Inferior parietal cortex (tissue), 1 donor: ENCODE measurements at regions not wholly inside any gene's neighbourhood (a gene's known extent, or its start where the extent isn't known, plus 50 kb on each side); places are given as distances from the start of the nearest gene placed in this dataset.
"Not testable (repeated sequence)": the region's sequence is repeated elsewhere in the genome, so short reads cannot be mapped to it uniquely, and the experiment has no call there.

Source experiments
- DNase-seq: peaks from one replicate; pipeline ENCODE4 v3.0.0-alpha.2; 2016; ENCODE audit errors: extremely low spot score

DNA sequence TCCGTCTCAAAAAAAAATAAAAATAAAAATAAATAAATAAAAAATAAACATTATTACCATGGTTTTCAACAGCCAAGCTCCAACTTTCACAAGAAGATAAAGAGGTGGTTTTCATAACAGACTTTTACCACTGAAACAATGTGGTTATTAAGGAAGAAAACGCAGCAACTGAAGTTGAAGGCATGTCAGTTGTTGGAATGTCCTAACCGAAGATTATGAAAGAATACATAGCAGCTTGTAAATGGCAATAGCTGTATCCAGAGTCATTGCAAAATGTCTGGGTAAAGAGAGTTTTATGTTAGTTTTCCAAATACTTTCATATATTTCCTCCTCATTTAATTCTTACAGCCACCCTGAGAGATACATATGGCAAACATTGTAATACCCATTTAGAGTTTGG is 161.6 kb upstream of the MARCKS start:
- DNase-seq: no peak

DNA sequence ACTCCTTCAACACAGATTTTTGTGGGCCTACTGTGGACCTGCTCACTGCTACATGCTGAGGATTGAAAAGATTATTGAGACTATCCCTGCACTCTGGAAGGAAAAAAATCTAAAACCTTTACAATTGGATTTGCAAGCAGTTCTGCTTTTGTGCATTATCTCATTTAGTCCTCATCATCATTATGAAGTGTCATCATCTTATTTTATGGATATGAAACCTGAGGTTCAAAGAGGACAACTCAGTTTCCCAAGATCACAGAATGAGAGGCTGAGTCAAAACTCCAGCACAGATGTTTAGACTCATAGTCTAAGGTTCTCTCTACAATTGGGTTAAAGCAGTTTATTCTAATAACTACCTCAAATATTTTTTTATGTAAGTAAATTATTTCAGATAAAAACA is 160.2 kb upstream of the MARCKS start:
- no peak for DNase-seq

DNA sequence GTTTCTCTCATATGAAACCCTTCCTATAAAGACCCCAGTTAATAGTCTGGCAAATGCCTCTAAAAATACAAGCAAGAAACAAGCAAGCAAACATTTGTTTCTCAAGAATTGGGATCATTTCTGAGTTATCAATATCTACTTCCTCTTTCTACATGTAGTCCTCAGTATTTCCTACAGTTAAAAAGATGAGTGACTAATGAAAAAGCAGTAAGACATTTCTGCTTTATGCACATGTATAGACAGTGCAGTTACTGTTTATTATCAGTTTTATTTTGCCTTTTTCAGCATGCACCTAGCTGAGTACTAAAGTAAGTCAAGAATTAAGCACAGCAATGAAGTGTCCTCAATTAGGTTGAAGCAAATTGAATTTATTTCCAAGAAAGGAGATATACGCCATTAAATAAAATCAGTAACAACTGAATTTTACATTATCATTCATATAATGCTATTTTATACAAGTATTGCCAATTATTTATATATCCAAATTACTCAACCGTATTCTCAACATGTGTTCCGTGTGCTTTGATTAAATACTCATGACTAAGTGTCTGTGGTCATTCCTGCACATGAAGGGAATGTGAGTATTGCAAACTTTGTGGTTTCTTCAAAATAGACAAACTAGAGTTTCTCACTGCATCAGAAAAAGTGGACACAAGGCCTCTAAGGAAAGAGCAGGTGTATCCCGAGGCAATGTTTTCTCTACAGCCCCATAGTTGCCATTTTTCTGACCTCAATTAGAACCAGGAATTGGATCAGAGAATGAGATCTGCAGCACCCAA is 159.3 kb upstream of the MARCKS start:
- DNase-seq: no peak

GRCh38 chr6:113699239-113699638 is 157.9 kb upstream of the MARCKS start:
- DNase-seq: no peak

DNA sequence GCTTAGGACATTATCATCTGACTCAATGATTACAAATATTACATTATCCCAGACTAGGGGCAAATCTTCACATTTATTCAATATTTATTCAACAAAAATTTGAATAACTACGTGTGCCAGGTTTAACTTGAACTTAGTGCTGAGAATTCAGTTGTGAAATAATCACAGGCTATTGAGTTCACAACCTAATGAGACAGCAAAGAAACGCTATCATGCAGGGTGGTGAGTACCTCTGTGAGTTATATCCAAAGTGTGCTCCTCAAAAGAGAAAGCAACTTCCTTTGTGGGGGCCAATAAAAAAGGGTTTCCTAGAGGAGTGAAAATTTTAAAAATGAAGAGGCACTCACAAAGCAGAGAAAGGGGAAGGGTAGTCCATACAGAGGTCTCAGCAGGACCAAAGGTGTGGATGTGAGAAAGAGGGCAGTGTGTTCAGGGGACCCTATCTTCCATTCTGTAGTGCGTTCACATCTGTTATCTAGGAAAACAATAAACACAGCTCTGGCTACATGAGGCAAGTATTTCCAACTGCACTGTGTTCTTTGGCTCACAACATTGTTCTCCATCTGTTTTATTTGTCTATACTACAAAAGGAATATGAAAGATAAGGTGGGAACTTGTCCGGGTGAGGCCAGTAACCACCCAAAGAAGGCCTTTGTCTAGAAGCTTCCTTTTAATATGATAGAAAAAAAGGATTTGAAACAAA is 155.4 kb upstream of the MARCKS start:
- no peak for DNase-seq

- no peak for DNase-seq
Observed at GRCh38 chr6:113707194-113707593, 150.0 kb upstream of the MARCKS start.

DNA sequence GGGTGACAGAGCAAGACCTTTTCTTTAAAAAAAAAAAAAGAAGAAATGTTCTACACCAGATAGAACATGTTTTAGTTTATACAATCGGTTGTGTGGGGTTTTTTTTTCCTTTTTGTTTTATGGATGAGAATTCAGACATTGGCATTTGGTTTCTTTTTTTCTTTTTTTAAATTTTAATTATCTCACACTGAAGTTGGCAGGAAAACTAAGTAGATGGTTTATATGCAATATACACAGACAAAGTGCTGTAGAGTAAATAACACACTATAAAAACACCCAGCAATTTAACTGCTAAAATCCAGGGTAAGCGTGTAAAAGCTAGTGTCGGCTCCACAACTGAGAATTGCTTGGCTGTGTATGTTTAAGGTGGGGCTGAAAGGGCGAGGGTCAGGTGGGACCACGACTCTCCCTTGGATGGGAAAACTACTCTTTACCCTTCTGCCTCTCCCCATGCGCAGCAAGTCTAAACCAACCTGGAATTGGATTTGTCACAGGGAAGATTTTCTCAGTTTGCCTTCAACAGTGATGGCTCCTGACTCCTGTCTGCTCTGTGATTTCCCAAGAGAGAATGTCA is 147.1 kb upstream of the MARCKS start:
- no peak for DNase-seq

DNA sequence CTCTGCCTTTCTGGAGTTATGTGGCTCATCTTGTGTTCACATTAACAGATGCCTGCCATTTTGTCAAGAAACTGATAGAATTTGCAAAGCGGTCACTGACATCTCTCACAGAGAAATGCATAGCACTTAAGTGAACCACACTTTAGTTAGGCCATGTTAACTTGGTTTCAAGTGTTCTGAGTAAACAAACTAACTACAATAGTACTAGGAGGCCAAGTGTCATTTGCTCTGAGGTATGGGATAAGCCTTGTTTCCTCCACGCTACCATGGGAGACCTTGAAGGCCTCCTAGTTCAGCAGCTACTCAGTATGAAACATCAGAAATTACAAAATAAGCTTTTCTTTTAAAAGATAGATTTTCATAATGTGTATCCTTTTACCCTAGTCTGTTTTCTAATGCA is 143.5 kb upstream of the MARCKS start:
- DNase-seq: no peak

DNA sequence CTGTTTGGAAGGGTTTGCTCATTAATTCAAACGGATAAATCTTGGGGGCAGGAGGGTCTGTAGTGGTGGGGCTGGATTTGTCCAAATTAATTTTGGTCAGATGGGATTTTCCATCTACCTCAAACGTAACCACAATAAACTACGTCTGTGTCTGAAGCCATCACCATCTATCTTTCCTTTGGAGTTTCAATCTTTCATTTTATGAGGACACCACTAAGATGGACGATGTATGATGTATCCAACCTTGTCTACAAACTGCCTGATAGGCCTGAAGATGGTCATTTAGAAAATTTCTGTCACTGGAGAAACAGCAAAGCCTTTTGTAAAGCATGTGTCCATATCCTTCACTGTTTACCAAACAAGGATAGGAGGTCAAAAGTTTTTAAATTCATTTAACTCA is 138.6 kb upstream of the MARCKS start:
- DNase-seq: no peak

DNA sequence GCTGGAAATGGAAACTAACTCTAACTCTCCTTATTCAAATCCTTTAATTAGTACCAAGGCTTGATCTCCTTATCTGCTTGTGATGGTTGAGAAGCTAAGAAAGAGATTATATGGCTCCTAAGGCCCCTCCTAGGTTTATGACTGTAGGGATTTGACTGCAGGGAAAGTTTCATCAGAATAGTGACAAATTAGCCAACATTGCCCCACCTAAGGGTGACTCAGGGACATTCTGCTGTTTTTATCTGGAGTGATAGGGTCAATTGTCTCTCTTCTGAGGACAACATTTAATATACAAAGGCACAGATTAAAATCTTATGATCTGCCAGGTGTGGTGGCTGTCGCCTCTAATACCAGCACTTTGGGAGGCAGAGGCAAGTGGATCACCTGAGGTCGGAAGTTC is 138.1 kb upstream of the MARCKS start:
- no peak for DNase-seq

DNA sequence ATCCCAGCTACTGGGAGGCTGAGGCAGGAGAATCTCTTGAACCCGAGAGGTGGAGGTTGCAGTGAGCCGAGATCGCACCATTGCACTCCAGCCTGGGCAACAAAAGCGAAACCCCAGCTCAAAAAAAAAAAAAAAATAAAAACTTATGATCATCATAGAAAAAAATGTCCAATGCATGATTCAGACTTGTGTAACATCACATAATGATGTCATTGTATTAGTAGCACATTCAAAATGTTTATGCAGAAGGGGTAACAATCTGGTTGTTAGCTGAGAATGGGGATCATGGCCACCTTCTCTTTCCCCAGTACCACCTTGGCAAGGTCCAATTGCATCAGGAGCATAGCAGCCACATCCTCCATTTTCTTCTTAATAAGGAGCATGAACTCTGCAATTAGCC is 137.6 kb upstream of the MARCKS start:
- no peak for DNase-seq

- no peak for DNase-seq
Observed at GRCh38 chr6:113723182-113723581, 134.0 kb upstream of the MARCKS start.

- not testable (repeated sequence) for DNase-seq
Observed at GRCh38 chr6:113724927-113725326, 132.2 kb upstream of the MARCKS start.

- no peak for DNase-seq
Observed at GRCh38 chr6:113731541-113731940, 125.6 kb upstream of the MARCKS start.

GRCh38 chr6:113732384-113732966 is 124.7 kb upstream of the MARCKS start:
- peak; percentile 47 for DNase-seq

DNA sequence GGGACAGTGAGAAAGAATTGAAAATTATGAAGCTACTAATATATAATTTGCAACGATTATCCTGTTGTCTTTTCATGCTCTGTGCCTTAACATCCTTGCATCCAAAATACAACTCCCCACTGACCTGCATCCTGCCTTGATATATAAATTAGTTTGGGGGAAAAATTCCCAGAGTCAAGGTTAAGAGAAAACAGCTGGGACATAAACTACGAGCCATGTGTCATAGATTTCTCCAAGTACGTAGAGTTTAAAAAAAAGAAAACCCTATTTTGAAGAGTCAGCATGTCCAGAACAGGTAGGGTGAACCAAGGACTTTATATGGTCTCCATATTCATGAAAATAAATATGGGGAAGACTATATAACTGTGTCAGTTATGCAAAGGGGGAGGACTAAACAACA is 123.8 kb upstream of the MARCKS start:
- DNase-seq: no peak

GRCh38 chr6:113734982-113735381 is 122.2 kb upstream of the MARCKS start:
- DNase-seq: no peak

DNA sequence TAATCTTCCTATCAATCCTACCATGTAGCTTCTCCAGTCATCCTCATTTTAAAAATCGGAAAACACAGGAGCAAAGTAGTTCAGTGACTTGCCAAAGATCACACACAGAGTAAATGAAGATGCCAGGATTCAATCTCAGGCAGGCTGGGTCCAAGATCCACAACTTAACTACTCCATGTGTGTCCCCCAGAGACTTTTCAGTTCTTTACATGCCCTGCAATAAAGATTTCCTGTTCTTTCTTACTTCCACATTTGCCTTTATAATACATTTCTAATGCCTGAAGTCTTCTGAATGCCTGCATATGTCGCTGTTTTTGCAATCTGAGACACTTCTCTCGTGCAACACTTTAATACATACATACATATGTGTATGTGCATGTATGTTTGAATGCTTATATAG is 121.7 kb upstream of the MARCKS start:
- DNase-seq: no peak

DNA sequence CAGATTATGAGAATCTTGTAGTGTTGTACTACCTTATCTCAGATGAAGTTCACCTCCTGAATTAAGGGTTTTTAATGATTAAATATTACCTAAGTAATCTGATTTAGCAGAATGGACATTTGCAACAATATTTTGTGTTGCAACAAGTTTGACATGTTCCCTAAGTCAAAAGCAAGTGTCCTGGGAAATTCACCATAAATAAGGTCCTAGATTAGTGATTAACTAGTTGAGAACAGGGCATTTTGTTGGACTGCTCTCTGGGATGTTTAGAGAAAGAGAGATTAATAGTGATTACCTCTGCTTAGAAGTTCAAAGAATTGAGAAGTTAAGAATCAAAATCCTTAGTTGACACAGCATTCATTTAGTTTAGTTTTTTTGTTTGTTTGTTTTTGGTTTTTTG is 120.2 kb upstream of the MARCKS start:
- DNase-seq: no peak

DNA sequence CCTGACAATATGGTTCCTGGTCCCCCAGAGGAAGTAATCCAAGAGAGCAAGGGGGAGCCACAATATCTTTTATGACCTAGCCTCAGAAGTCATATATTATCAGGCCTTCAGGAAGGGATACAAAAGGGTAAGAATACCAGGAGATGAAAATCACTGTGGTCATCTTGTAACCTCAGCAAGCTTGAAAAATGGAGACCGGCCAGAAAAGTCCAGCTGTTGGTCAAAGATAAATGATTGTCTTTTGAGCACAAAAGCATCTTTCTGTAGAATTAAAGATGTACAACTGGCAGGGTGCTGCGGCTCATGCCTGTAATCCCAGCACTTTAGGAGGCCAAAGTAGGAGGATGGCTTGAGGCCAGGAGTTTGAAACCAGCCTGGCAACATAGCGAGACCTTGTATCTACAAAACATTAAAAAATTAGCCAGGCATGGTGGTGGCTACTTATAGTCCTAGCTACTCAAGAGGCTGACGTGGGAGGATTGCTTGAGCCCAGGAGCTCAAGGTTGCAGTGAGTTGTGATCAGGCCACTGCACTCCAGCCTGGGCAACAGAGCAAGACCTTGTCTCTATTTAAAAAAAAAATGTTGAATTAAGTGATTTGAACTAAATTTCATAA is 118.0 kb upstream of the MARCKS start:
- no peak for DNase-seq

GRCh38 chr6:113741651-113742050 is 115.5 kb upstream of the MARCKS start:
- DNase-seq: no peak

DNA sequence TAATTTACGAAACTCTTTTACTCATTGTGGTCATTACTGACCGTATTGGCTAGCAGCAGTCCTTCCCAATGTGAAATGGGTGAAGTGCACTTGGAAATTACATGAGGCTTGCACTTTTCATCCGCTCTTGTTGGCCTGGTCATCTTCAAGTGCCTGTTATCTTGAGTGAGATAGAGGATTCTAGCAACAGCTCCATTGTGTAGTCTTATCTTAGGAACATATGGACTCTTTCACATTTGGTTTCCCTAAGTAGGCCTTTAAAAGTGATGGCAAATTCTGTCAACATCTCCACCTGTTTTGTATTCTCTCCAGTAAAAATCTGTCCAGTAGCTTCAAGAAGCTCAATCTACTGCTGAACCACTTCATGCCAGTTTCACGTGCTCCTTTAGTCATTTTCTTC is 114.8 kb upstream of the MARCKS start:
- DNase-seq: no peak
